ENCODE measurements at regions not wholly inside any gene's neighbourhood (a gene's known extent, or its start where the extent isn't known, plus 50 kb on each side); places are given as distances from the start of the nearest gene placed in this dataset.

DNA sequence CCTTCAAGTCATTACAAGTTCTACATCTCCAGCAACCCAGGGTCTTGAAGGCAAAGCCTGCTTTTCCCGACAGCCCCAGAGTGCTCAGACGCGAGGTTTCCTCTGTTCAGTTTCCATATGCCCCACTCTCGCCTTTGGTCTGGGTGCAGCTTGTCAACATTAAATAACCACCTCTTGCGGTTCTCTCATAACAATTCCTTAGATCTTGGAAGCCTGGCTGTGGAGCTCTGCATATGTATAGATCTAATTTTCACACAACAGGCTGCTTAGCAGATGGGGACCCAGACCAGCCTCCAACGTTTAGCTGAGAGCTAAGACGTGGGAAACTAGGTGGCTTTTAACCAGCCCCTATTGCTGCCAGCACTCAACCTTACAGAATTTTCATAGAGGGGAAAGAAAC is 295.5 kb downstream of the RPLP1 start:
- TF ChIP-seq GATA3 (IDR thresholded peaks at IDR 0.05; ENCODE audit: low read depth, low read length): no peak
- TF ChIP-seq GATA2 (IDR thresholded peaks at IDR 0.05; ENCODE audit: low read depth, low read length): no peak
